Activated T-helper 1 cell treated with anti-CD3 and anti-CD28 coated beads, Interleukin-12 subunit alpha, Interleukin-12 subunit beta, Interleukin-2, Interleukin-4 antibody, amounts not matched to agents 30 ng/mL and 10 ng/mL and 1 ng/mL, durations not matched to agents 14 hours and 24 hours and 36 hours (primary cell): ENCODE measurements at regions not wholly inside any gene's neighbourhood (a gene's known extent, or its start where the extent isn't known, plus 50 kb on each side); places are given as distances from the start of the nearest gene placed in this dataset.

Experiments used
- DNase-seq: peaks from one replicate; pipeline ENCODE4 v3.0.0; 2021; ENCODE audit warnings: low spot score
- H3K27ac Mint-ChIP-seq: one replicate; pipeline ENCODE4 v1.8.0; 2021; ENCODE audit warnings: mild to moderate bottlenecking, mixed read lengths
- H3K27me3 Mint-ChIP-seq: one replicate; pipeline ENCODE4 v1.8.0; 2022; ENCODE audit warnings: mild to moderate bottlenecking, moderate library complexity, mixed read lengths; ENCODE audit not compliant: insufficient read depth
- H3K36me3 Mint-ChIP-seq: one replicate; pipeline ENCODE4 v1.8.0; 2021; ENCODE audit warnings: low read depth, mixed read lengths
- H3K4me1 Mint-ChIP-seq: one replicate; pipeline ENCODE4 v1.8.0; 2021; ENCODE audit warnings: low read depth, mixed read lengths
- H3K4me3 Mint-ChIP-seq: one replicate; pipeline ENCODE4 v1.8.0; 2021; ENCODE audit warnings: mild to moderate bottlenecking, moderate library complexity, mixed read lengths
- H3K9me3 Mint-ChIP-seq: one replicate; pipeline ENCODE4 v1.8.0; 2021; ENCODE audit warnings: mixed read lengths
- intact Hi-C: fragments of 100-400 bp; cut with micrococcal nuclease; formaldehyde crosslinking; loops from one replicate; pipeline ENCODE4 v1.15.1; 2024

DNA sequence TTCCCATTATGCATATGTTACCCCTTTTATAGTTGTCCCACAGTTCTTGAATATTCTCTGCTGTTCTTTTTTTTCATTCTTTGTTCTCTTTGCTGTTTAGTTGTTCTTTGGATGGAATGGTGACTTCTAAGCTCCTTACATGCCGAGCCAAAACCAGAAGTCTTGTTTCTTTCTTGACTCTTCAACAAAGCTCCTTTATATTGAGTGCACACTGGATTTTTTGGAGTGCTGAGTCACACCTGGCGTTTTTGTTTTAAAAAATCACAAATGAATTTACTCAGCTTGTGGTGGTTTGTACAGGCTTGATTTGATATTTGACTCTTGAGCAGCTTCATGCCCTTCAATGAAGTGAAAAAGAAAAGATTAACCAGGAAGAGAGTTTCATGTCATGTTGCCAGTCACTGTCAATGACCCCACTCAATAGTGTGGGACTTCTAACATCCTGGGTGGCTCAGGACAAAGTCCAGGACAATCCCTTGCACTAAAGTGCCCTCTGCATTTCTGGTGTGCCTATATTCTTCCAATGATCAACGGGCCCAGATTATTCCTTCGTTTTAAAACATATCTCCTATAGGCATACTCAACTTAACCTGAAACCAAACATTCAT is 112.4 kb upstream of the SLC38A4 start:
- peaks cover 27% of the 10 kb centered on the region for H3K27me3 Mint-ChIP-seq

DNA sequence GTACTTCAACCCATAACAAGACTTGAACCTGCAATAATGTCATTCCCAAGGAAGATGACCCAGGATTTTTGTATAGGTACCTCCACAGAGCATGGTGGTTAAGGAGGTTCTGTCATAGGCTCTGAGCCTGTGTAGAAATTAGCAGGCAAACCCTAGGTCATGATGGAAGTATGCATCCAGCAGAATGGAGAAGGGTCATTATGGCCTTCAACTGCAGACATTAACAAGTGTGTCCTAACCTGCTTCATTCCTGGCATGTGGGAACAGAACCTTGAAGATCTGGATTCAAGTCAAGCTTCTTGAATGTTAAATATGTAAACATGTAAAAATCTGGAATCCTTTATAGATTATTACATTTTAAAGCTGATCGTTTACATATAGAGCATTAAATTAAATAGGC is 116.2 kb upstream of the SLC38A4 start:
- Mint-ChIP-seq H3K27ac (no peak overlapping the region), H3K36me3 (no peaks in the 10 kb centered on the region), H3K9me3 (no peaks in the 10 kb centered on the region), H3K27me3 (peaks cover 6% of the 10 kb centered on the region), H3K4me3 (no peak overlapping the region), H3K4me1 (no peaks in the 10 kb centered on the region)
- intact Hi-C loops, result no loop called here
- DNase-seq, result no peak

More for the DNA sequence above, 112.4 kb upstream of the SLC38A4 start:
- DNase-seq, result no peak
- no peak overlapping the region for H3K4me3 Mint-ChIP-seq
- intact Hi-C loops, result no loop called here
- no peak overlapping the region for H3K27ac Mint-ChIP-seq
- no peaks in the 10 kb centered on the region for H3K4me1 Mint-ChIP-seq
- H3K9me3 Mint-ChIP-seq, result no peaks in the 10 kb centered on the region
- H3K36me3 Mint-ChIP-seq, result no peaks in the 10 kb centered on the region

DNA sequence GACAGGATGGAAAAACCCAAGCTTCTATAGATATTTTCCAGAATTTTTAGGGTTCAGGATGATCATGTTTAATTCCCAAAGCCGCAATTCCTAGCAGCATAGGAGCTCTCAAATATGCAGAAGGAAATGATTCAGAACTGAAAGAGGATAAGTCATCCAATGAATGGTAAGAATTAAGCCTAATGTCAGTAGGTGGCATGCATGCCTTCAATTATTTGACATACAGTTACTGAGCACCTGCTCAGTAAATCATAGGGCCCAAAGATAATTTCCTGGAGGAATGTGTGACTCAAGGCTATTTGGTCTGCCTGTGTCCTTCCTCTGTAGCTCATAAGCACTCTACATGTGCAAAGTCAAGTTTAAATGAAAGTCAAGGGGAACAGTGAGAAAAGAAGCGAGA is 116.8 kb upstream of the SLC38A4 start:
- no peaks in the 10 kb centered on the region for H3K9me3 Mint-ChIP-seq
- H3K27ac Mint-ChIP-seq, result no peak overlapping the region
- H3K27me3 Mint-ChIP-seq, result peaks cover 5% of the 10 kb centered on the region
- no peaks in the 10 kb centered on the region for H3K4me1 Mint-ChIP-seq
- H3K4me3 Mint-ChIP-seq, result no peak overlapping the region
- no peak for DNase-seq
- H3K36me3 Mint-ChIP-seq, result no peaks in the 10 kb centered on the region
- intact Hi-C loops, result no loop called here

DNA sequence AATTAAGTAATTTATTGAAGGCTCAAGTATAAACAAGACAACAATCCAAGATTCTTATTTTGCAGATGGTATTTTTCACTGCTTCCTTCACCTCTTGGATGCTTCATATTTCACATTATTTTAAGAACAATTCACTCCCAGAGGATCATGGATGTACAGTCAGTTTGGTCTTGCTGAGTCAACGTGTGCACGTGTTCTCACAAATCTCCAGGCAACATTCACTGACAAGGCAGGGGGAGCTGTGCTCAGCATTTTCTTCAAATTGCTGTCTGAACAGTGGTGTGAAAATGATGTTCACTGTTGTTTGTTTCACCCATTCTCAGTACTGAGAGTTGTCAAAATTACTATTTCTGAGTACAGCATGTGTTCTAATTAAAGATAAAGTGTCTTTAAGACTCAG is 118.3 kb upstream of the SLC38A4 start:
- no peaks in the 10 kb centered on the region for H3K4me1 Mint-ChIP-seq
- intact Hi-C loops, result no loop called here
- H3K27me3 Mint-ChIP-seq, result peaks cover 3% of the 10 kb centered on the region
- no peak for DNase-seq
- H3K36me3 Mint-ChIP-seq, result no peaks in the 10 kb centered on the region
- H3K27ac Mint-ChIP-seq, result no peak overlapping the region
- H3K9me3 Mint-ChIP-seq, result no peaks in the 10 kb centered on the region
- no peak overlapping the region for H3K4me3 Mint-ChIP-seq

DNA sequence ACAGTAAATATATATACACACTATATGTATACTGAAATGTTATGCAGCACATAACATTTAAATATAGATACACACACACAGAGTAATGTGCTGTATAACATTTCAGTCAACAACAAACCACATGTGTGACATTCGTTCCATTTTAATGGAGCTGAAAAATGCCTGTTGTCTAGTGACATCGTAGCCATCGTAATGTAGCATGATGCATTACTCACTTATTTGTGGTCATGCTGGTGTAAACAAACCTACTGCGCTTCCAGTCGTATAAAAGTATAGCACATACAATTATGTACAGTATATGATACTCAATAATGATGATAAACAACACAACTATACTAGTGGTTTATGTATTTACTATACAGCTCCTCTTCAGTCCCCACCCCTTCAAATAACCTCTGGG is 119.0 kb upstream of the SLC38A4 start:
- H3K4me1 Mint-ChIP-seq, result no peaks in the 10 kb centered on the region
- no peak for DNase-seq
- no peaks in the 10 kb centered on the region for H3K9me3 Mint-ChIP-seq
- peaks cover 3% of the 10 kb centered on the region for H3K27me3 Mint-ChIP-seq
- no peak overlapping the region for H3K27ac Mint-ChIP-seq
- H3K4me3 Mint-ChIP-seq, result no peak overlapping the region
- intact Hi-C loops, result no loop called here
- H3K36me3 Mint-ChIP-seq, result no peaks in the 10 kb centered on the region

DNA sequence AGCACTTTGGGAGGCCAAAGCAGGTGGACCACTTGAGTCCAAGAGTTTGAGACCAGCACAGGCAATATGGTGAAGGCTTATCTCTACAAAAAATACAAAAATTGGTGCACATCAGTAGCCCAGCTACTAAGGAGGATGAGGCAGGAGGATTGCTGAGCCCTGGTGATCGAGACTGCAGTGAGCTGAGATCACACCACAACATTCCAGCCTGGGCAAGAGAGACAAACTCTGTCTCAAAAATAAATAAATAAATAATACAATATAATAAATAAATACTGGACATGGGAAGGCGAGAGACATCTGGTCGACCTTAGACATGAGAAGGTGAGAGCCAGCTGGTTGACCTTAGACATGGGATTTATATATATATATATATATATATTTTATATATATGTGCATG is 119.8 kb upstream of the SLC38A4 start:
- no peak for DNase-seq
- Mint-ChIP-seq H3K4me3 (no peak overlapping the region), H3K36me3 (no peaks in the 10 kb centered on the region)

DNA sequence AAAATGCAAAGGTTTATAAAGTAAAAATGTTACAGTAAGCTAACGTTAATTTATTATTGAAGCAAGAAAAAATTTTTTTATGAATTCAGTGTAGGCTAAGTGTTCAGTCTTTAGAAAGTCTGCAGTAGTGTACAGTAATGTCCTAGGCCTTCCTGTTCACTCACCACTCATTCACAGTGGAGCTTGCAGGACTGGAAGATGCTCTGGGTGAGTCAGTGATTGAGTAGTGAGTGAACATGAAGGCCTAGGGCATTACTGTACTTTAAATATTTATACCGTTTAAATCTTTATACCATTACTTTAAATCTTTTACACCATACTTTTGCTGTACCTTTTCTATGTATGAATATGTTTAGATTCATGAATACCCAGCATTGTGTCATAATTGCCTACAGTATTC is 120.3 kb upstream of the SLC38A4 start:
- H3K4me3 Mint-ChIP-seq, result no peak overlapping the region
- H3K27me3 Mint-ChIP-seq, result peaks cover 3% of the 10 kb centered on the region
- intact Hi-C loops, result no loop called here

More for the DNA sequence above, 119.8 kb upstream of the SLC38A4 start:
- no peak overlapping the region for H3K27ac Mint-ChIP-seq
- H3K4me1 Mint-ChIP-seq, result no peaks in the 10 kb centered on the region
- H3K27me3 Mint-ChIP-seq, result peaks cover 3% of the 10 kb centered on the region
- intact Hi-C loops, result no loop called here
- H3K9me3 Mint-ChIP-seq, result no peaks in the 10 kb centered on the region

DNA sequence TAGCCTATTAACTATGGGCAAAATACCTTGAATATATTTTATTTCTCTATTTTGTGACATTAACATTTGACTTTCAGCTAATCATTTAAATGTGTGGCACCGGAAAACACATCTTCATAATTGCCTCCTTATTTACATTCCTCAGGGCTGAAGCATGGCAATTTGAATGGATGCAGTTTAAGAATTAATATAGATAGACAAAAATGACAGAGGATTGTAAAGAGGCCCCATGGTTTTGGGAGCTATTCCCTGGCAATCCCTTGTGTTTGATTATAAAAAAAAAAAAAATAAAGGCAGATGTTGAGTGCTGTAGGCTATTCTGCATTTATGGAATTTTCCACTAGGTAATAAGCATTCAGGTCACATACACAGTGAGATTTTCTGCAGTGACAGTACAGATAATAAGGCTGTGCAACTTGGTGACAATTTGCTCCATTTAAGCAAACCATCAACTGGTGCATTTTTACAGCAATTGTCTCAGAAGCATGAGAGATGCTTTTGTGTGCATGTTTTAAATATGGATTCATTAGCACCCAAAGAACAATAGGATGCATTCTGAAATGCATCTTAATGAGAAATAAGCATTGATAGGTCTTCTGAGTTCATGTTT is 123.2 kb upstream of the SLC38A4 start:
- Mint-ChIP-seq H3K4me3 (no peak overlapping the region), H3K4me1 (no peaks in the 10 kb centered on the region)

More for the DNA sequence above, 120.3 kb upstream of the SLC38A4 start:
- Mint-ChIP-seq H3K36me3 (no peaks in the 10 kb centered on the region), H3K4me1 (no peaks in the 10 kb centered on the region), H3K9me3 (no peaks in the 10 kb centered on the region), H3K27ac (no peak overlapping the region)
- no peak for DNase-seq

DNA sequence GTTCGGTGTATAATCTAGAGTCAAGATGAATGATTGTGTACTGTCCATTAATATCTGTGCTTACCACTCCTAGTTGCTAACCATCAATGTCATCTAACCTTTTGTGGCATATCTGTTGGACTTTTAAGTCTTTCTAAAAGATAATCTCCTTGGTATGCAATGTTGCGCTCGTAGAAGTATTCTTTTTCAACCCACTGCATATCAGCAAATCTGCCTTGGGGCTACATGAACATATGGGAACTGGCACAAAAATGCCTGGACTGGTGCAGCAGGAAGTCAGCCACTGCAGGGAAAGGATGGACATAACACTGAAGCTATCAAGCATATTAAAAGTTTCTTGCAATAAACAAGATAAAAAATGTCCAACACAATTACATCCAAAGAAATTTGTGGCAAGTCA is 124.3 kb upstream of the SLC38A4 start:
- no peaks in the 10 kb centered on the region for H3K27me3 Mint-ChIP-seq
- intact Hi-C loops, result no loop called here
- no peak for DNase-seq
- no peak overlapping the region for H3K27ac Mint-ChIP-seq
- no peaks in the 10 kb centered on the region for H3K9me3 Mint-ChIP-seq
- H3K4me1 Mint-ChIP-seq, result no peaks in the 10 kb centered on the region
- no peak overlapping the region for H3K4me3 Mint-ChIP-seq
- H3K36me3 Mint-ChIP-seq, result no peaks in the 10 kb centered on the region

More for the DNA sequence above, 123.2 kb upstream of the SLC38A4 start:
- Mint-ChIP-seq H3K36me3 (no peaks in the 10 kb centered on the region), H3K27me3 (no peaks in the 10 kb centered on the region), H3K27ac (no peak overlapping the region), H3K9me3 (no peaks in the 10 kb centered on the region)
- intact Hi-C loops, result no loop called here
- no peak for DNase-seq

DNA sequence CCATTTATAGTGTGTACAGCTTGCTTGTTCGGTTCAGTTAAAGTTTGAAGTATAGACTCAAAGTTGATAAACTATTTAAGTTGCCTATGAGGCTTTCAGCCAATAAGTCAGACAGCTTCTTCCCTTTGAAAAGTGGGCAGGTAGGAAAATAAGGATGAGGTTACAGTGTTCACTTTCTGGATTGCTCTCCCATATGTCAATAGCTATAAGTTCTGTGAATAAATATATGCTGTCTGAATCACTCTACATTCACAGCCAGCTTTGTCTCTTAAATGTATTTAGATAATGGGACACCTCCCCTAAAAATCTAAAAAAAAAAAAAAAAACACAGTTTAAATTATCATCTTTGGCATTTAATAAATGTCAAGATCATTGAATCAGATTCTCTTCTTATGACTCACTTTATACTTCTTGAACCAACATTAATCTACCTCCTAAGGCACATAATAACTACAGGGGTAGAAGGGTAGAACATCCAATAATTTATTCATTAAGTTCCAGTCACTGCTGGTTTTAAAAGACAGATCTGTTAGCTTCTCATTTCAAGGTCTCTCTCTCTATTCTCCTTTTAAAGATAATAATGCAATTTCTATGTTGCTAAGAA is 126.4 kb upstream of the PCED1B start:
- H3K27me3 Mint-ChIP-seq, result peaks cover 2% of the 10 kb centered on the region
- H3K9me3 Mint-ChIP-seq, result no peaks in the 10 kb centered on the region
- H3K4me3 Mint-ChIP-seq, result no peak overlapping the region
- DNase-seq, result no peak
- no peaks in the 10 kb centered on the region for H3K4me1 Mint-ChIP-seq
- H3K36me3 Mint-ChIP-seq, result no peaks in the 10 kb centered on the region
- H3K27ac Mint-ChIP-seq, result no peak overlapping the region
- intact Hi-C loops, result no loop called here

DNA sequence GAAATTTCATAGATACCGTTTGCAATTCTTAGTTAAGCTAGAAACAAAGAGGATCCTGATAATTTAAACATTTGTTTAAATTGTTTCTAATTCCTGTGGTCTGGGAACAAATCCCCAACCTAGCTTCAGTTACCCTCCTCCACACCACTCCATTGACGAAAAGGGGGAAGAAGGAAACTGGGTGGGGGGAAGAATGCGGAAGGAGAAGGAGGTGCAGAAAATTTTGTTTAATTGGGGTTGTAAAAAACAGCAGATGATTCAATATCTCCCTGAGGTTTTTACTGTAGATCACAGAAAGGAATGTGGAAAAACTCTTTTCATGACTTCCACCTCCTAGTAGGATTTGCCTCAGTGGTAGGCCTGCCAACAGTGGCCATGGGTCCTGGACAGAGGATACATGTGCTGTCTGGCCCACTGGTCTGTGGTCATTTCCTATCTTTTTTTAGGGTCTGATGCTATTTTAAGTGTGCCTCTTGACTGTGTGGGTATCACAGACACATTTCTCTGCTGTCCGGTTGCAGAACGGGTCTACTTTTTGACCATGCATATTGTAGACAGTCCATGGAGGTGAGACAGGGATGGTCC is 122.9 kb upstream of the PCED1B start:
- DNase-seq, result no peak
- H3K27ac Mint-ChIP-seq, result no peak overlapping the region
- no peaks in the 10 kb centered on the region for H3K9me3 Mint-ChIP-seq
- intact Hi-C loops, result no loop called here
- H3K4me3 Mint-ChIP-seq, result no peak overlapping the region
- H3K27me3 Mint-ChIP-seq, result peaks cover 2% of the 10 kb centered on the region
- H3K36me3 Mint-ChIP-seq, result no peaks in the 10 kb centered on the region
- H3K4me1 Mint-ChIP-seq, result no peaks in the 10 kb centered on the region

DNA sequence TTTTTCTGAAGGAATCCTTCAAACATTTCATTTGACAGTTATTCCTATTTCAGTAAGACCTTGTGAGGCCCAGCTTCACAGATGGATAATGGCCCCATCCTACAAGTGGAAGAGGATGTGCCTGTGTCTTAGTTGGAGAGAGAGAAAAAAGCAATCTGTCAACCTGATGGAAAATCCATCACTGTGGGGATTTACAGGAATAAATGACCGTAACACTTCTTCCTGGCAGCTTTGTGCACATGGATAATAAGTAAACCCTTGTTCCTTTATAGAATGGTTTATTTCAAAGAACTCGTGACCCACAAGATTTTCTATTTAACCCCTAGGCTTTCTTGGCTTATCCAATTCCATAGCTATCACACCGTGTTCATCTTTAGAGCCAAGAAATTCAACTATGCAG is 121.4 kb upstream of the PCED1B start:
- H3K27ac Mint-ChIP-seq, result no peak overlapping the region
- H3K9me3 Mint-ChIP-seq, result no peaks in the 10 kb centered on the region
- DNase-seq, result no peak
- no peaks in the 10 kb centered on the region for H3K4me1 Mint-ChIP-seq
- intact Hi-C loops, result no loop called here
- peaks cover 8% of the 10 kb centered on the region for H3K27me3 Mint-ChIP-seq
- H3K36me3 Mint-ChIP-seq, result no peaks in the 10 kb centered on the region
- no peak overlapping the region for H3K4me3 Mint-ChIP-seq

DNA sequence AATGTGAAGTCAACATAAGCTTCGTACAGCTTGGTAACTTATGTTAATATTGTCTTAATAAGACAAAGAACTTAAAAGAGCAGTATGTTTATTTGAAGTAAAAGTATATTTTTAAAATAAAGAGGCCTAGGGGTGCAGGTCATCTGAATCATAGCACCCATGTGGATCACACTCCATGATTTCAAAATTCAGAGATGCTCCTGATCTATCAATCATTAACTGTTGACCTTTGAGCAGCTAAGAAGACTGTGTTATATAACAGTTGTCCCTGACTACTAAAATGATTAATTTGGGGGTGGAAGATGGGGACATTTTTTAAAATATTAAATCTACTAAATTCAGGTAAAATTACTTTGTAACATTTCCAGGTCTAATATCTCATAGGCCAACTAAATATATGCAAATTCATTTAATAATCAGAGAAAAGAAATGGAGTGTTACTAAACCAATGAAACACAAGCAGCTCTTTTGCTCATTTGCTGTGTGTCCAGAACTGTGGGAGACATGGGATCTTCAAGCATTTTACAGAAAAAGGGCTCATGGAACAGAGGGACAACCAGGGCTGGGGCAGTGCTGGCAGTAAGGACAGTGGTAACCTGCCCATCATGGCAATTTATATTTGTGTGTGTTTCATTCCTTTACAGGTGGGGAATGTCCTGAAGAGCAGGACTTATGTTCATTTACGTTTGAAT is 120.7 kb upstream of the PCED1B start:
- Mint-ChIP-seq H3K4me1 (no peaks in the 10 kb centered on the region), H3K27ac (no peak overlapping the region), H3K36me3 (no peaks in the 10 kb centered on the region), H3K9me3 (no peaks in the 10 kb centered on the region), H3K27me3 (peaks cover 8% of the 10 kb centered on the region), H3K4me3 (no peak overlapping the region)
- intact Hi-C loops, result no loop called here
- no peak for DNase-seq
